ENCODE measurements at regions not wholly inside any gene's neighbourhood (a gene's known extent, or its start where the extent isn't known, plus 50 kb on each side); places are given as distances from the start of the nearest gene placed in this dataset.
"Not testable (repeated sequence)": the region's sequence is repeated elsewhere in the genome, so short reads cannot be mapped to it uniquely, and the experiment has no call there.

DNA sequence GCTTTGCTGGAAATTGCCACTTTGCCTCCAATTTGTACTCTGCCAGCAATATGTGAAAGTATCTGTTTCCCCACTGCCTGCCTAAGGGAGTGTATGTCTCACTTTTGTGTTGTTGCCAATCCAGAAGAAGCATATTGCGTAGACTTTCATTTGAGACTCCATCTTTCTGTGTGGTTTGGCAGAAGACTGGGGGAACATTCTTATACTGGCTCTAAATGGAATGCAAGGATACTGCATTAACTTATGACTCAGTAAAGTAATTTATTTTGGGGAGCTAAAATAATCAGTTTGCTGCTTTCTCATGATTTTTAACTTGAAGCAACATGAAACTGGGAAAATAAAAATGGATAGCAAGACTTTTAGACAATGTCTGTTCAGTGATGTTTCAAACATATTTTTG, 107.7 kb upstream of the TMPRSS2 start:
- Mint-ChIP-seq H3K36me3 (ENCODE audit: low read depth) (no peaks in the 10 kb centered on the region), H3K9me3 (no peaks in the 10 kb centered on the region), H3K4me3 (no peak overlapping the region), H3K27ac (no peak overlapping the region), H3K27me3 (ENCODE audit: insufficient read depth) (peaks cover 8% of the 10 kb centered on the region), H3K4me1 (ENCODE audit: low read depth) (no peaks in the 10 kb centered on the region)
- intact Hi-C loops (cut with micrococcal nuclease) = loop anchor here (10.0 kb wide), 1 partner anchor 149 kb away; the partner anchor contains the start of gene RIPK4
- no peak for DNase-seq (ENCODE audit: low spot score)

DNA sequence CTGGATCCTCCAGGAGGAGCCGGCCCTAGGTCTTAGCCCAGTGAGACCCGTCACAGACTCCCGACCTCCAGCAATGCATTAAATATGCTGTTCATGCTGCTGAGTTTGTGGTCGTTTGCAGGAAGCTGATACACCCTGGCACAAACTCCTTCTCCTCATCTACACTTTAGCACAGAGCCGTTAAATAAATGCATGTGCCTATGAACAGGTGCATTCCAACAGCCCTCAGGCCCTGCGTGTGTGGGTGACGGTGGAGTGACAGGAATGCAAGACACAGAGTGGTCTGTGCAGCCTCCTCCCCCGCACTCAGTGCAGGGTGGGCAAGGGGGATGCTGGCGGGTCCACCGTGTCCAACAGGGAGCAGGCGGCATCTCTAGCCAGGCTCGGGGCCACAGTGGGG, 106.6 kb upstream of the TMPRSS2 start:
- intact Hi-C loops (cut with micrococcal nuclease) = loop anchor here (10.0 kb wide), 1 partner anchor 150 kb away; the partner anchor contains the start of gene RIPK4
- Mint-ChIP-seq H3K9me3 (no peaks in the 10 kb centered on the region), H3K27ac (no peak overlapping the region)

DNA sequence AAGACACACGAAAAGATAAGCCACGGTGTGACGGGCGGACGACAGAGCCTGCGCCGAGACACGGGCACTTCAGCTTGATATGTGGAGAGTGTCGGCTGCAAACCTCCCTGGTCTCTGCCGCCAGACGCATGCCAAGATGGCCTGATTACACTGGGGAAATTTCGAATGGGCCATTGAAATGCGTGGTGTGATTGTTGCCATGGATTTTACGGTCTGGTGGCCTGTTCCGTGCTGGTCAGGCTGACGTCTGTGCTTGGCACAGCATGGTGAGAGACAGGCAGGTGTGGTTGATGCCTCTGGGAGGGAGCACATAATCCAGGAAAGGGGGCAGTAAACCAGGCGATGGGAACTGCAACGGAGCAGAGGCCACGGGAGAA, 105.6 kb upstream of the TMPRSS2 start:
- no peak overlapping the region for H3K4me3 Mint-ChIP-seq
- DNase-seq (ENCODE audit: low spot score) = no peak
- no peaks in the 10 kb centered on the region for H3K4me1 Mint-ChIP-seq (ENCODE audit: low read depth)
- no peaks in the 10 kb centered on the region for H3K9me3 Mint-ChIP-seq
- H3K27me3 Mint-ChIP-seq (ENCODE audit: insufficient read depth) = peaks cover 8% of the 10 kb centered on the region
- no peaks in the 10 kb centered on the region for H3K36me3 Mint-ChIP-seq (ENCODE audit: low read depth)
- intact Hi-C loops (cut with micrococcal nuclease) = loop anchor here (2.0 to 10.0 kb wide), 3 partner anchors 151 to 495 kb away; partner anchors contain the start of gene RIPK4
- H3K27ac Mint-ChIP-seq = no peak overlapping the region

More for the DNA sequence above, 106.6 kb upstream of the TMPRSS2 start:
- no peaks in the 10 kb centered on the region for H3K4me1 Mint-ChIP-seq (ENCODE audit: low read depth)
- no peaks in the 10 kb centered on the region for H3K36me3 Mint-ChIP-seq (ENCODE audit: low read depth)
- no peak for DNase-seq (ENCODE audit: low spot score)
- H3K4me3 Mint-ChIP-seq = no peak overlapping the region
- peaks cover 8% of the 10 kb centered on the region for H3K27me3 Mint-ChIP-seq (ENCODE audit: insufficient read depth)

GRCh38 chr21:41612674-41613532, 104.9 kb upstream of the TMPRSS2 start:
- Mint-ChIP-seq H3K9me3 (no peaks in the 10 kb centered on the region), H3K4me3 (no peak overlapping the region), H3K27ac (no peak overlapping the region), H3K27me3 (ENCODE audit: insufficient read depth) (peaks cover 8% of the 10 kb centered on the region), H3K36me3 (ENCODE audit: low read depth) (no peaks in the 10 kb centered on the region), H3K4me1 (ENCODE audit: low read depth) (no peaks in the 10 kb centered on the region)
- no peak for DNase-seq (ENCODE audit: low spot score)
- intact Hi-C loops (cut with micrococcal nuclease) = loop anchor here (1.0 to 10.0 kb wide), 4 partner anchors 152 to 504 kb away; partner anchors contain the start of gene RIPK4

DNA sequence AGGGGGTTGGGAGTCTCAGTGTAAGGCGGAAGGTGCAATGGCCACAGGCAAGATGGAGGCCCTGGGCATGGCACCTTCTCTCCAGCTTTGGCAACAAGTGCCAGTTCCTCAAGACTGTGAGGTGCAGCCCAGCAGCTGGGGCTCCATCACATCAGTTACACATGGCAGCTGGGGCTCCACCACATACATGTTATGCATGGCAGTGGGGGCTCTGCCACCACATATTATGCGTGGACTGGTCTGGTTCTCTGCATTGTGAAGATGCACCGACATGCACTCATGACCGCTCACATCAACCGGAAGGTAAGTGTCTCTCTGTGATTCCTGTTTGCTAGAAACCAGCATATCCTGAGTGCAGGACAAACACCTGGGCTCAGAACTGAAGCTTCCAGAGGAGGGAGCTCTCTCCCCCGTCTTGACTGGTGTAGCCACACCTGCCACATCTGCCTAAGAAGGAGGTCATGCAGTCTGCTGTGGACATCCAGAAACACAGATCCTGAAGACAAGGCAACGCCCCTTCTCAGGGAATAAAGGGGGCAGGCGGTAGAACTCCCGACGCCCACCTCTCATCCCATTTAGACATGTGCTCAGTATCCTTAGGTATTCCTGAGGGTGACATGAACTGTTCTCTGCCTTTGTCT, 104.1 kb upstream of the TMPRSS2 start:
- no peaks in the 10 kb centered on the region for H3K4me1 Mint-ChIP-seq (ENCODE audit: low read depth)
- intact Hi-C loops (cut with micrococcal nuclease) = loop anchor here (1.0 to 10.0 kb wide), 4 partner anchors 153 to 505 kb away; partner anchors contain the start of gene RIPK4
- H3K27ac Mint-ChIP-seq = no peak overlapping the region
- no peak for DNase-seq (ENCODE audit: low spot score)
- H3K9me3 Mint-ChIP-seq = no peaks in the 10 kb centered on the region
- no peak overlapping the region for H3K4me3 Mint-ChIP-seq
- no peaks in the 10 kb centered on the region for H3K36me3 Mint-ChIP-seq (ENCODE audit: low read depth)
- H3K27me3 Mint-ChIP-seq (ENCODE audit: insufficient read depth) = peaks cover 8% of the 10 kb centered on the region

DNA sequence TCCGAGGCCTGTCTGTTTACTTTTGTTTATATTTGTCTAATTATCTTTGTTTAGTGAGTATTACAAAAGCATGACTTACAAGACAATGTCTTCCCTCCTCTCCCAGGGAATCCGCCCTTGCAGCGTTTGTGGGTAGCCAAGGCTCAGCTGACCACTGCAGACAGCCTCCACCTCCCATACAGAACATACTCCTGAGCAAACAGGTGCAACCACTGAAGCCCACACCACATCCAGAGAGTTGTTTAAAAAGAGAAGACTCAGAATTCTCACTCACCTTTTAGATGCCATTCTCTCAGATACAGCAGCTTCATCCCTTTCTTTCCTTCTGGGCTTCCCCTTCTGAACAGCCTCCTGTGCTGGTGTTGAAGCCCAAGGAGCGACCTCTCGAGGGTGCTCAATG, 103.5 kb upstream of the TMPRSS2 start:
- Mint-ChIP-seq H3K4me3 (no peak overlapping the region), H3K9me3 (no peaks in the 10 kb centered on the region), H3K4me1 (ENCODE audit: low read depth) (no peaks in the 10 kb centered on the region), H3K27ac (no peak overlapping the region), H3K36me3 (ENCODE audit: low read depth) (no peaks in the 10 kb centered on the region), H3K27me3 (ENCODE audit: insufficient read depth) (peaks cover 6% of the 10 kb centered on the region)
- DNase-seq (ENCODE audit: low spot score) = no peak
- intact Hi-C loops (cut with micrococcal nuclease) = loop anchor here (10.0 kb wide), 1 partner anchor 153 kb away; the partner anchor contains the start of gene RIPK4

- H3K4me1 Mint-ChIP-seq (ENCODE audit: low read depth); H3K27ac Mint-ChIP-seq; H3K36me3 Mint-ChIP-seq (ENCODE audit: low read depth); H3K9me3 Mint-ChIP-seq; H3K4me3 Mint-ChIP-seq; DNase-seq (ENCODE audit: low spot score); H3K27me3 Mint-ChIP-seq (ENCODE audit: insufficient read depth): not testable (repeated sequence)
- intact Hi-C loops (cut with micrococcal nuclease) = loop anchor here (10.0 kb wide), 1 partner anchor 154 kb away; the partner anchor contains the start of gene RIPK4
Observed at GRCh38 chr21:41610840-41611115, 102.8 kb upstream of the TMPRSS2 start.

- no peak overlapping the region for H3K27ac Mint-ChIP-seq
- intact Hi-C loops (cut with micrococcal nuclease) = loop anchor here (10.0 kb wide), 1 partner anchor 155 kb away; the partner anchor contains the start of gene RIPK4
- no peak for DNase-seq (ENCODE audit: low spot score)
- peaks cover 6% of the 10 kb centered on the region for H3K27me3 Mint-ChIP-seq (ENCODE audit: insufficient read depth)
- H3K9me3 Mint-ChIP-seq = no peaks in the 10 kb centered on the region
- no peaks in the 10 kb centered on the region for H3K4me1 Mint-ChIP-seq (ENCODE audit: low read depth)
- no peaks in the 10 kb centered on the region for H3K36me3 Mint-ChIP-seq (ENCODE audit: low read depth)
- no peak overlapping the region for H3K4me3 Mint-ChIP-seq
Observed at GRCh38 chr21:41610042-41610839, 102.3 kb upstream of the TMPRSS2 start.

DNA sequence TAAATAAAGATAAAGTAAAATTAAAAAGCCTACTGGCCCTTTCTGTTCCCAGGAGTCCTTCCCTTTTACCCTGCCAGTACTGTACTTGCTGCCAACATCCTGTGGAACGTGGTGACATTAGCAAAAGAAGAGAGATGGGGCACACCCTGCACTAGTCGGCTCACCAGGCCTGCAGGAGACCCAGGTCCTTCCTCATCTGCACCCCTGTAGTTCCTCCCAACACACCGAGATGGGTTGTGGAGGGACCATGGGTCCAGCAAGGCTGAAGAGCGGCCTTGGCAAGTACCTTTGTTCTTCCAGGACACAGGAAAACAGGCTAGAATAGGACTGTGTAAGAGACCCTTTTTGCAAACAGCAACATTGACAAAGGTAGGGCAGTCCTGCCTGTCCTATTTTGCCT, 98.7 kb upstream of the TMPRSS2 start:
- intact Hi-C loops (cut with micrococcal nuclease) = no loop called here
- no peaks in the 10 kb centered on the region for H3K27me3 Mint-ChIP-seq (ENCODE audit: insufficient read depth)
- H3K36me3 Mint-ChIP-seq (ENCODE audit: low read depth) = no peaks in the 10 kb centered on the region
- no peaks in the 10 kb centered on the region for H3K9me3 Mint-ChIP-seq
- no peaks in the 10 kb centered on the region for H3K4me1 Mint-ChIP-seq (ENCODE audit: low read depth)
- H3K27ac Mint-ChIP-seq = no peak overlapping the region
- DNase-seq (ENCODE audit: low spot score) = no peak
- H3K4me3 Mint-ChIP-seq = no peak overlapping the region

DNA sequence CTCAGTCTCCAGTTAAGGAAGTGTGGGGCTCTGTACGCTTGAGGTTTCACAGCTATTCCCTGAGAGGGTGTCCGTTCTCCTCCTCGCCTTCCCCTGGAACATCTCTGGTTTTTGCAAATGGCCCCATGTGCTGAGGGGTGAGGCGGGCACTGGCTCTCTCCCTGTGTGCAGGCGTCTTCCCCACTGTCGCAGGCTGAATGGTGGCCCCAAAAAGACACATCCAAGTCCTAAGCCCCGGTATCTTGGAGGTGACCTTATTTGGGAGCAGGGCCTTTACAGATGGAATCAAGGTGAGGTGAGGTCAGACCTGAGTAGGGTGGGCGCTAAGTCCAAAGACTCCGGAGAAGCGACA, 98.0 kb upstream of the TMPRSS2 start:
- Mint-ChIP-seq H3K4me3 (no peak overlapping the region), H3K27ac (no peak overlapping the region), H3K36me3 (ENCODE audit: low read depth) (no peaks in the 10 kb centered on the region), H3K9me3 (no peaks in the 10 kb centered on the region), H3K27me3 (ENCODE audit: insufficient read depth) (no peaks in the 10 kb centered on the region), H3K4me1 (ENCODE audit: low read depth) (no peaks in the 10 kb centered on the region)
- intact Hi-C loops (cut with micrococcal nuclease) = no loop called here
- no peak for DNase-seq (ENCODE audit: low spot score)

DNA sequence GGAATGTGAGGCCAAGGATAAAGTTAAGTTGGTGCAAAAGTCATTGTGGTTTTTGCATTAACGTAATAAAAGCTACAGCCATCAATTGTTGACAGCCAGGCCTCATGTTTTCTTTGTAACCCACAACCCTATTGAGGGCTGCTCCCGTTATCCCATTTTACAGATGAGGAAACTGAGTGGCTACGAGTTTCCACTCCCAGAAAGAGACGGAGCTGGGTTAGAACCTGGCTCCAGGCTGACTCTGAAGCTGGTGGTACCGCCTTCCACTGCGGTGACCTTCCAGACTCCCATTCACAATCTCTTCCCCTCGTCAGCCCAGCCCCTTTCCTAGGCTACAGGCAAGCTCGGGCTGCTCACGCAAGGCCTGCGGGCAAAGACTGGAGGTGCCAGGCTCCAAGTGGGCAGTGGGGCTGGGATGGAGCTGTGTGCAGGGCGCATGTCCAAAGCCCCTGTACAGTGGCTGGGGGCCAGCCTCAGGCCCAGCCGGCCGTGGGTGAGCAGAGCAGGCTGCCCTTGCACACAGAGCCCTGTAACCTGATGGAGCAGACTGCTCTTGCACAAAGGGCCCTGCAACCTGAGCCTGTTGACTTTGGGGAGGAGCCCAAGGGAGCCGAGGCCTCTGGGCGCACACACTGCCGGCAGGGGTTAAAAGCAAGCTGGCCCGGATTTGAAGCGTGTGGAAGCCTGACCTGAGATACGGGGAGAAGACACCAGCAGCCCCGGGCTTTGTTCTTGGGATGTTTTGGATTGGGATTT, 97.4 kb upstream of the TMPRSS2 start:
- Mint-ChIP-seq H3K4me1 (ENCODE audit: low read depth) (no peaks in the 10 kb centered on the region), H3K27ac (no peak overlapping the region), H3K27me3 (ENCODE audit: insufficient read depth) (no peaks in the 10 kb centered on the region), H3K4me3 (no peak overlapping the region), H3K36me3 (ENCODE audit: low read depth) (no peaks in the 10 kb centered on the region), H3K9me3 (no peaks in the 10 kb centered on the region)
- intact Hi-C loops (cut with micrococcal nuclease) = no loop called here
- no peak for DNase-seq (ENCODE audit: low spot score)

DNA sequence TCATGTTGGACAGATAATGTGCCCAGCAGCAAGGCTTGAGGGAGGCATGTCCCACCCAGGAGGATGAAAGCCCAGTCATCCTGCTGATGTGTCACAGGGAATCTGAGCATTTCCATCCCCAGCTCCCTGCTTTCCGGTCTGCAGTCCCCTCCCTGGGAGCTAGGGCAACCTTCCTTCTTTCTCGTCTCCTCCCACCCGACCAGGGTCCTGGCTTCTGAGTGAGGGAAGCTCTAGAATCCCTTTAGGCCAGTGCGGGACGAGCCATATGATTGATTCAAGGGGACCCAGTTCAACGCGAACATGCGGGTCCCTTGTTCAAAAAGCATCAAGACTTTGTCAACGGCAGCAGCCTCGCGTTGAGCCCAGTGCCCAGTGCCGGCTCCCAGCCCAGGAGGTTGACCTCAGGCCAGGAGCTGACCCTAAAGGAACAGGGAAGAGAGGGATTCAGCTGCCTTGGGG, 96.7 kb upstream of the TMPRSS2 start:
- Mint-ChIP-seq H3K27me3 (ENCODE audit: insufficient read depth) (peaks cover under 1% of the 10 kb centered on the region), H3K4me3 (no peak overlapping the region), H3K36me3 (ENCODE audit: low read depth) (no peaks in the 10 kb centered on the region), H3K4me1 (ENCODE audit: low read depth) (no peaks in the 10 kb centered on the region), H3K9me3 (no peaks in the 10 kb centered on the region), H3K27ac (no peak overlapping the region)
- no peak for DNase-seq (ENCODE audit: low spot score)
- intact Hi-C loops (cut with micrococcal nuclease) = no loop called here

Measured in activated T-helper 1 cell treated with anti-CD3 and anti-CD28 coated beads, Interleukin-12 subunit alpha, Interleukin-12 subunit beta, Interleukin-2, Interleukin-4 antibody, amounts not matched to agents 30 ng/mL and 10 ng/mL and 1 ng/mL, durations not matched to agents 14 hours and 24 hours and 36 hours (primary cell).